Glutamatergic neuron (in vitro differentiated cells): ENCODE measurements at regions not wholly inside any gene's neighbourhood (a gene's known extent, or its start where the extent isn't known, plus 50 kb on each side); places are given as distances from the start of the nearest gene placed in this dataset.

ENCODE experiments used
- DNase-seq: peaks from one replicate; pipeline ENCODE4 v3.0.0; 2022
- H3K27ac Mint-ChIP-seq: one replicate; pipeline ENCODE4 v1.8.0; 2020; ENCODE audit warnings: mild to moderate bottlenecking, mixed read lengths, inconsistent platforms; ENCODE audit not compliant: unreplicated experiment
- H3K27me3 Mint-ChIP-seq: one replicate; pipeline ENCODE4 v1.8.0; 2020; ENCODE audit warnings: mild to moderate bottlenecking, moderate library complexity, mixed read lengths, inconsistent platforms; ENCODE audit not compliant: unreplicated experiment
- H3K36me3 Mint-ChIP-seq: one replicate; pipeline ENCODE4 v1.8.0; 2020; ENCODE audit warnings: mild to moderate bottlenecking, mixed read lengths, inconsistent platforms; ENCODE audit not compliant: unreplicated experiment
- H3K4me1 Mint-ChIP-seq: one replicate; pipeline ENCODE4 v1.8.0; 2020; ENCODE audit warnings: mild to moderate bottlenecking, low read depth, mixed read lengths, inconsistent platforms; ENCODE audit not compliant: unreplicated experiment
- H3K4me3 Mint-ChIP-seq: one replicate; pipeline ENCODE4 v1.8.0; 2020; ENCODE audit warnings: mild to moderate bottlenecking, mixed read lengths, inconsistent platforms; ENCODE audit not compliant: unreplicated experiment
- H3K9me3 Mint-ChIP-seq: one replicate; pipeline ENCODE4 v1.8.0; 2020; ENCODE audit warnings: mild to moderate bottlenecking, moderate library complexity, mixed read lengths, inconsistent platforms; ENCODE audit not compliant: unreplicated experiment
- TF ChIP-seq, protein P1 (sequence below): fragments of 200-600 bp; sonication (generic); IDR thresholded peaks from one replicate; pipeline ENCODE4 v1.5.0; 2021; ENCODE audit not compliant: partially characterized antibody, unreplicated experiment

DNA sequence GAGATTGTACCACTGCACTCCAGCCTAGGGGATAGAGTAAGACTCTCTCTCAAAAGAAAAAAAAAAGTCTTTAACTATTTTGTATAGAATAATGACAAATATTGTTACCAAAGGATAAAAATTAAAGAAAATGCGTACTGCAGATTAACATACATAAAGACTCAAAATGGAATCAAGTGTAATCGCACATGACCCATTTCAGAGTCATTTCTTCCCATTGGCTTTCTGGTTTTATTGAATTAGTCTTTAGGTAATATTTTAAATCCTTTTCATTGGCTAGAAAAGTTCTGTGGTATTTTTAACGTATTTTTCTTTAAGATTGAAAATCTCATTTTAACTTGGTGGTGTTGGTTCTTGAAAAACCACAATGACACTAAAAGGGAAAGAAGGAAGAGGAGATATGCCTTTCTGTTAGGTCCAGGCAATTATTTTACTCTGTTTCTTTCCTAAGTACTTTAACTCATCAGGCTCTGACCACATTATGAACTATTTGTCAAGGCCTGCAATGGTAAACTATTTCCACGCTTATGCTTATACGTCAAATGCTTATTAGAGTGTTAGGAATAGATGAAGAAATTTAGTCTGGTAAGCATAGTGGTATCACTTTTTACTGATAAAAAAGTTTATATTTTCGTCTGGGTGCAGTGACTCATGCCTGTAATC, 52.3 kb downstream of the PLEKHG1 start:
- no peak for DNase-seq
- no peaks in the 10 kb centered on the region for H3K36me3 Mint-ChIP-seq
- H3K27ac Mint-ChIP-seq: no peak overlapping the region
- H3K4me1 Mint-ChIP-seq: no peaks in the 10 kb centered on the region
- H3K9me3 Mint-ChIP-seq: no peaks in the 10 kb centered on the region
- no peaks in the 10 kb centered on the region for H3K27me3 Mint-ChIP-seq
- H3K4me3 Mint-ChIP-seq: no peak overlapping the region
- TF ChIP-seq, protein P1, sequence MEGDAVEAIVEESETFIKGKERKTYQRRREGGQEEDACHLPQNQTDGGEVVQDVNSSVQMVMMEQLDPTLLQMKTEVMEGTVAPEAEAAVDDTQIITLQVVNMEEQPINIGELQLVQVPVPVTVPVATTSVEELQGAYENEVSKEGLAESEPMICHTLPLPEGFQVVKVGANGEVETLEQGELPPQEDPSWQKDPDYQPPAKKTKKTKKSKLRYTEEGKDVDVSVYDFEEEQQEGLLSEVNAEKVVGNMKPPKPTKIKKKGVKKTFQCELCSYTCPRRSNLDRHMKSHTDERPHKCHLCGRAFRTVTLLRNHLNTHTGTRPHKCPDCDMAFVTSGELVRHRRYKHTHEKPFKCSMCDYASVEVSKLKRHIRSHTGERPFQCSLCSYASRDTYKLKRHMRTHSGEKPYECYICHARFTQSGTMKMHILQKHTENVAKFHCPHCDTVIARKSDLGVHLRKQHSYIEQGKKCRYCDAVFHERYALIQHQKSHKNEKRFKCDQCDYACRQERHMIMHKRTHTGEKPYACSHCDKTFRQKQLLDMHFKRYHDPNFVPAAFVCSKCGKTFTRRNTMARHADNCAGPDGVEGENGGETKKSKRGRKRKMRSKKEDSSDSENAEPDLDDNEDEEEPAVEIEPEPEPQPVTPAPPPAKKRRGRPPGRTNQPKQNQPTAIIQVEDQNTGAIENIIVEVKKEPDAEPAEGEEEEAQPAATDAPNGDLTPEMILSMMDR: no peak

DNA sequence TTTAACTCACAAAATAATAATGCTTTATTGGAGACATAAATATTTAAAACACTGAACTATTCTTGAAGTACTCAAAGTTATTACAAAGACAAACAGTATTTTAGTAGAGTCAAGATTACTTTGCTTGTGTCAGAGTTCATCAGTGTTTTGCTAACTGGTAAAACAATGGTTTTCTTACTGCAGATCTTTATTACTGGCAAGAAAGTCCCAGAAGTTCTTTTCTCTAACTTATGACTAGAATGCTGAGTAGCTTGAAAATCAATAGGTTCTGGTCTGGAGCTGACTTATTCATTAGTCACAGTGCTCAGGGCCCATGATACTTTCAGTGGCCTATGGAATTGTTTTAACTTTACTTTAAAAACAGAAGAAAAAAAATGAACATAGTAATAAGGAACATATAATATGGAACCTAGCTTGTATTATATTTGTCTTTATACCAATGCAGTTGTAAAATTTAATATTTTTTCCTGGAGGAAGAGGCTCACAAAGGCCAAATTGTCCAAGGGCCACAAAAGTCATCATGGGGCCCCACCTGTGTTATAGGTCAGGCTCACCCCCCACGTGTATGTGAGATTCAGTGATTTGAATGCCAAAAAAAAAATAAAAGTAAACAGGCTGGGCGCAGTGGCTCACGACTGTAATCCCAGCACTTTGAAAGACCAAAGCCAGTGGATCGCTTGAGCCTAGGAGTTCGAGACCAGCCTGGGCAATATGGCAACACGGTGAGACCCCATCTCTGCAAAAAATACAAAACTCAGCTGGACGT, 53.3 kb downstream of the PLEKHG1 start:
- Mint-ChIP-seq H3K9me3 (no peaks in the 10 kb centered on the region), H3K36me3 (no peaks in the 10 kb centered on the region), H3K27ac (no peak overlapping the region), H3K27me3 (no peaks in the 10 kb centered on the region), H3K4me3 (no peak overlapping the region), H3K4me1 (no peaks in the 10 kb centered on the region)
- DNase-seq: no peak
- TF ChIP-seq, protein P1: no peak

DNA sequence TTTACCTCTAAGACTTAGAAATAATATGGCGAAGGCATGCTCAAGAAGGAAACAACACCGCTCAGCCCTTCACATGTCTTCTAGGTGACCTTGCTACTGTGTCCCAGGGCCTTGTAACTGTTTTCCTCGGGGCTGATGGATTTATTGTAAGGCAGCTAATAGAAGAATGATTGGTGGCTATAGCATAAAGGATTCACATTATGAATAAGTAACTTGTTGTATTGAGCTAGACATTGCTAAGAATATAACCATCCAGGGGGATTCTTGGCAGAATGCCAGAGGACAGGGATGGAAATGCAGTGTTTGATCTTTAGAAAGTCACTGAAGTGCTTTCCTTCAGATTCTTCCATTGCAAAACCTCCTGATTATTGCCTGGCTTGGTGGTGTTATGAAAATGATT, 54.9 kb downstream of the PLEKHG1 start:
- TF ChIP-seq, protein P1: no peak
- Mint-ChIP-seq H3K27ac (no peak overlapping the region), H3K27me3 (no peaks in the 10 kb centered on the region), H3K9me3 (no peaks in the 10 kb centered on the region), H3K4me1 (no peaks in the 10 kb centered on the region), H3K36me3 (no peaks in the 10 kb centered on the region), H3K4me3 (no peak overlapping the region)
- DNase-seq: no peak

DNA sequence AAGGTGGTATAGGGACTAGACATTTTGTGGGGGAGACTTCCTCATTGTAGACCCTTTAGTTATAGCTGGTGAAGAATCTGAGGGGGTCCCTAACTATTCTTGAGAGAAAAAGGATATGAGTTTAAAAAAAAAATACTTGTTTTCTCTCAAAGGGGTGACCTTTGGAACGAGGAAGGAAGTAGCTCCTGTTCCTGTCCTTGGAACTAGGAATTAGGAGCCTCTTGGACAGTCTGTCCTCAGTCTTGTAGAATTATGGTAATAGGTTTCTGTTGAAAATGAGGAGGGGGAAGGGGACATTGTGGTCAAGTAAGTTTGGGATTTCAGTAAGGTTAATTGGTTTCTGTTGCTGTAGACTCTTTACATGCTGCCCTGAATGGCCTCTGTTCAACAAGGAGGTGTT, 56.5 kb downstream of the PLEKHG1 start:
- TF ChIP-seq, protein P1: no peak
- no peaks in the 10 kb centered on the region for H3K36me3 Mint-ChIP-seq
- no peaks in the 10 kb centered on the region for H3K27me3 Mint-ChIP-seq
- no peak for DNase-seq
- no peak overlapping the region for H3K4me3 Mint-ChIP-seq
- no peak overlapping the region for H3K27ac Mint-ChIP-seq
- no peaks in the 10 kb centered on the region for H3K9me3 Mint-ChIP-seq
- no peaks in the 10 kb centered on the region for H3K4me1 Mint-ChIP-seq

DNA sequence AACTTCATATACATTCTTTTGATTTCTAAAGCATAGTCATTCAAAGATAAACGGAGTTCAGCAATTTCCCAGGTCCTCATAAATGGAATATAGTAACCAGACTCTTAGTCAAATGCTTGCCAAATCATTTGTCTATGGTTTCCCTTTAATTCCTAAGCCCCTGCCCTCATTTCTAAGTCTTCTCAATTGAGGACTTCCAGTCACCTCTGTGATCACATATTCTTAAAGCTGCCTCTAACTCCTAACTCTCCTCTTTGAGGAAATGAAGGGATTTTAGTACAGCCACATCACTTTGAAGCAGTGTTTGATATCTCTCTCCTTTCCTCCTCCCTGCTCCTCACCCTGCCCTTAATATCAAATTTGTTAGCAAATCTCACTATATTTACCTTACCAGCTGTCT, 58.7 kb downstream of the PLEKHG1 start:
- no peaks in the 10 kb centered on the region for H3K9me3 Mint-ChIP-seq
- no peaks in the 10 kb centered on the region for H3K36me3 Mint-ChIP-seq
- no peak overlapping the region for H3K4me3 Mint-ChIP-seq
- TF ChIP-seq, protein P1: no peak
- H3K4me1 Mint-ChIP-seq: no peaks in the 10 kb centered on the region
- H3K27me3 Mint-ChIP-seq: no peaks in the 10 kb centered on the region
- no peak overlapping the region for H3K27ac Mint-ChIP-seq
- DNase-seq: no peak
